ENCODE measurements at regions not wholly inside any gene's neighbourhood (a gene's known extent, or its start where the extent isn't known, plus 50 kb on each side); places are given as distances from the start of the nearest gene placed in this dataset.

DNA sequence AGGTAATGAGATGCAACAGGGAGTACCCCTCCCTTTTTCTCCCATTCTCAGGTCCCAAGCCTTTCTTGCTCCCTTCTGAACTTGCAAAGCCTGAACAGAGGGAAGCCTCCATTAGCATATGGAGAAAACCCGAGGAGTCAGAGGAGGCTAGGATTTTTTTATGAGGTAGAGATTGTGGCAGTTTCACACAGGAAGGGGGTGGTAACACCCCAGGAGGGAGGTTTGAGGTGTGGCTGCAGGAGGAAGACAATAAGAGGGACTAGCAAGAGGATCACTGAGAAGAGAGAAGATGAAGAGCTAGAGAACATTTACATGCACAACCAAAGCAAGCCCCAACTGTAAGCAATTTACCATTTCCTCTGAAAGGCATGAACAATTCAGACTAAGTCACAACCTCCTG is 322.7 kb downstream of the SV2B start (continued):
- TF ChIP-seq ZNF207 (IDR thresholded peaks at IDR 0.05; ENCODE audit: borderline replicate concordance) (no peak), CHD4 (IDR thresholded peaks at IDR 0.05) (no peak), SPI1 (IDR thresholded peaks at IDR 0.05; ENCODE audit: borderline replicate concordance, insufficient read depth, low read depth, low read length) (no peak)

DNA sequence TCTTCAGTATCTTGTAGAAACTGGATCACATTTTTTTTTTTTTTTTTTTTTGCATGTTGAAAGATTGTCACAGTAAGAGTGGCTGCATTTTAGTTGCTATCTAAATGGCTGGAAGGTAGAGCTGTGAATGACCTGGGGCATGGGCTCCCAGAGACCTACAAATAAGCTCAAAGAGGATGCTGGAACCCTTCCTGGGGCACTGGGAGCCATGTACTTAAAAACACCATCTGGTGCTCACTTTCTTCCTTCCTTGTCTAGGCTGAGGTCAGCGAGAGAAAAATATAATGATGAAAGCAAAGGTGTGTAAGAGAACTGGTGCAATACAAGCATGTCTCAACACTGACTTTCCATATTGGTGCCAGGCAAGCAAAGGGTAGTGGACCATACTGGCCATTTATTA is 323.9 kb downstream of the SV2B start:
- Histone ChIP-seq H3K4me3 (no peak overlapping the region), H3K4me2 (ENCODE audit: control insufficient read depth, insufficient read depth) (no peak overlapping the region), H4K20me1 (ENCODE audit: control insufficient read depth, insufficient read depth) (no peaks in the 10 kb centered on the region), H3K9ac (ENCODE audit: control insufficient read depth, insufficient read depth, low read length) (no peak overlapping the region), H3K27ac (ENCODE audit: control insufficient read depth, insufficient read depth) (no peak overlapping the region), H2AFZ (ENCODE audit: control insufficient read depth, low read depth, low read length) (no peak overlapping the region), H3K79me2 (ENCODE audit: control insufficient read depth, insufficient read depth, low read length) (no peaks in the 10 kb centered on the region), H3K4me1 (ENCODE audit: control insufficient read depth, insufficient read depth, low read length) (no peaks in the 10 kb centered on the region), H3K9me3 (replicated peaks; ENCODE audit: control insufficient read depth, insufficient read depth, low read length) (no peaks in the 10 kb centered on the region), H3K27me3 (replicated peaks in 1 of 2; ENCODE audit: control insufficient read depth in 2 of 2, insufficient read depth in 2 of 2, low read length in 1 of 2) (no peaks in the 10 kb centered on the region; a peak in 1 of 4 replicates), H3K36me3 (ENCODE audit: control insufficient read depth in 2 of 2, insufficient read depth in 2 of 2, low read length in 1 of 2) (no peaks in the 10 kb centered on the region)
- TF ChIP-seq POU2F2 (IDR thresholded peaks at IDR 0.05; ENCODE audit: borderline replicate concordance, low read depth, low read length) (no peak), BACH1 (IDR thresholded peaks at IDR 0.05; ENCODE audit: borderline replicate concordance) (no peak), RAD21 (IDR thresholded peaks at IDR 0.05; ENCODE audit: insufficient read depth, low read depth, low read length) (no peak), TCF7 (IDR thresholded peaks at IDR 0.05; ENCODE audit: borderline replicate concordance) (no peak), HDAC6 (IDR thresholded peaks at IDR 0.05; ENCODE audit: unreplicated experiment) (no peak), ATF7 (IDR thresholded peaks at IDR 0.05; ENCODE audit: low read depth) (no peak)
- SMC1A ChIA-PET (ENCODE audit: uncharacterized antibody, unreplicated experiment), result interaction anchor here (0.9 to 1.4 kb wide), 2 partner anchors 12 to 43 kb away, joined by 3 to 4 read pairs; no protein-coding TSS in a partner anchor
- POLR2A ChIA-PET, result interaction anchor here (0.6 kb wide), 1 partner anchor 701 kb away, joined by 3 read pairs; no protein-coding TSS in a partner anchor
- intact Hi-C loops (cut with micrococcal nuclease; ENCODE audit: unreplicated experiment), result no loop called here
- in situ Hi-C loops (cut with MboI), result no loop called here
- 86% methylated on average over 1 of the region's 1 CpG for whole genome bisulfite sequencing (ENCODE audit: insufficient coverage, insufficient replicate concordance, low lambda C conversion rate, missing lambda C conversion rate)
- no TSS peak for BruUV-seq (replicated peaks)
- no peak for DNase-seq (ENCODE audit: low read depth, low spot score)
- ATAC-seq, result no peak
- RAD21 ChIA-PET (ENCODE audit: unreplicated experiment), result no interaction called here
- no peak for FAIRE-seq
- CTCF ChIA-PET, result interaction anchor here (1.3 kb wide), 1 partner anchor 9 kb away, joined by 5 read pairs; no protein-coding TSS in a partner anchor
